HG02943 (cell line): ENCODE measurements at regions not wholly inside any gene's neighbourhood (a gene's known extent, or its start where the extent isn't known, plus 50 kb on each side); places are given as distances from the start of the nearest gene placed in this dataset.

Source experiments
- ATAC-seq: cut with Tn5 transposase; IDR thresholded peaks from one replicate; pipeline ENCODE4 v1.9.1; 2021; ENCODE audit warnings: mild to moderate bottlenecking, low read depth, moderate library complexity; ENCODE audit not compliant: unreplicated experiment

DNA sequence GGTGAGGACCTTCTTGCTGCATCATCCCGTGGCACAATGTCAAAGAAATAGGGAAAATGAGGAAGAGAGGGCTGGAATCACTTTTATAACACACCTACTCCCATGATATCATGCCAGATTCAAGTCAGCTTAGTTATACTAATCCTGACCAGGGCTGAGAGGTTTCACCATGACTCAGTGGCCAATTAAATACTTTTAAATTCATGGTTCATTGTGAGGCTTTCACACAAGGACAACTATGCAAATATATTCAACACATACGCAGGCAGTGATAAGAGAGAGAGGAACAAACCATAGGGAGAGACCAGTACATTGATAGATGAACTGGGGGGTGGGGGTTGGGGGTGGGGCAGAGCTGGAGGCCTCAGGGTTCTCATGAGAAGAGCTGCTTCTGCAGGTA, 313.1 kb downstream of the LRFN2 start:
- ATAC-seq = no peak

GRCh38 chr6:40268614-40269013, 318.6 kb downstream of the LRFN2 start:
- ATAC-seq = no peak

- no peak for ATAC-seq
Measured at GRCh38 chr6:40268166-40268565, 319.0 kb downstream of the LRFN2 start.

- no peak for ATAC-seq
Measured at GRCh38 chr6:40265615-40266014, 321.5 kb downstream of the LRFN2 start.

- no peak for ATAC-seq
Measured at GRCh38 chr6:40263970-40264369, 323.2 kb downstream of the LRFN2 start.

- no peak for ATAC-seq
Measured at GRCh38 chr6:40262363-40262762, 324.8 kb downstream of the LRFN2 start.

GRCh38 chr6:40258531-40258930, 324.3 kb upstream of the MOCS1 start:
- no peak for ATAC-seq

DNA sequence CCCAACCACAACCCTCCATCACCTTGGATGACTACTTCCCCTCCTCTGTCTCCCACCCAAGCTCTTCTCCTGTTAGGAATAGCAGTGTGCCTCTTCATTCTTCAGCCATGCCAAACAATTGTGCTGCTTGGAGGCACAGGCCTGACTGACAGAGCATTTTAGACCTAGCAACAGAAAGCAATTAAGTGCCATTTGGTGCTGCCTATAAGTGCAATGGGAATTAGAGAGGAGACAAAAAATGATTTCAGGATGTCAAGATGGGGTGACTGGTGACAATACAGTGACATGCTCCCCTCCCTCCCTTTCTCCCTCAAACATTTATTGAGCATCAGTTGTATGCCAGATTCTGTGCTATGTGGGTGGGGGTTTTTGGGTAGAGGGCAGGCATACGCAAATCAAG, 322.6 kb upstream of the MOCS1 start:
- ATAC-seq = no peak

- ATAC-seq = no peak
Measured at GRCh38 chr6:40256224-40256623, 322.0 kb upstream of the MOCS1 start.

- ATAC-seq = no peak
Measured at GRCh38 chr6:40253420-40253819, 319.2 kb upstream of the MOCS1 start.

DNA sequence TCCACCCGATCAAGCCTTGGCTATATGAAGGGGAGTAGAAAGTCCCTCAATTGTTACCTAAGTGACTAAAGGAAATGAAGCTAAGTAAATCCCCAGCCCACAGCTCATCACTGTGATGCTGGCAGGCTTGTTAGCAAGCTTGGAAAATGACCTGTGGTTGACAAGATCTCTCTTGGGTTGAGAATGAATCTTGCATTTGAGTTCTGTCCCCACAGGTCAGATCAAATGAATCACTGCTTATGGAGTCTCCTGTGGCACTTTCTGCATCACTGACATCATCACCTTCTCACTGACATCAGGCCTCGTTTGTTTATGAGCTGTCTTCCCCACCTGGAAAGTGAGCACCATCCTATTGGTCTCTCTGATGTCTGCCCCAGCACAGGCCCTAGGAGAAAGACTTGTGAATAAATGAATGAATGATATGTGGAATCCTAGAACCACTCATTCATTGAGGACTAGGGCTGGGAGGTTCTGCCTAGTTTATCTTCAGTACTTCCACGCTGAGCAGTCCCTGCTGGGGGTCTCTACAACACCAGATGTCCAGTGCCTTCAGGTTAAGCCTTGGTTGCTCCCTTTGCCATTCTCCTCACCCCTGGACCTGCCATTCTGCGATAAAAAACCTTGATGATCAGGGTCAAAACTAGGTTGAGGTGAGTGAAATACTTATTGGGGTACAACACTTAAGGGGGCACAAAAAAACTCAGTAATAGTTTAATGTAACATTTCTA, 318.4 kb upstream of the MOCS1 start:
- no peak for ATAC-seq

GRCh38 chr6:40251637-40252300, 317.5 kb upstream of the MOCS1 start:
- no peak for ATAC-seq

DNA sequence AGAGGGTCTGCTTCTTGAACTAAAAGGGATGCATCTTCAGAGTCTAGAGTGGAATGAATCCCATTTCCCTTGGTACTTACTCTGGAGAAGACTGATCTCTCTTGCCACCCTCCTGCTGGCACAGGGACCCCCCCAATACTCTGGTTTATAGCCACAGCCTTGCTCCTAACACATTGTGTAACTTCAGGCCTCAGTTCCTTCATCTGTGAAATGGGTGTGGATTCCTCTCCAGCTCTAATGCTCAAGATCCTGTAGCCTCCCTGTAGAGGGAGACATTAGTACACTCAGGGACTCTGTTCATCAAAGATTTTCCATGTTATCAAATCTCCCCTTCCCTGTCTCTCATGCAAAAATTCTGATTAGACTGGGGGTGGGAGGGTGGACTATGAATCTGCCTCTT, 315.7 kb upstream of the MOCS1 start:
- ATAC-seq = no peak

DNA sequence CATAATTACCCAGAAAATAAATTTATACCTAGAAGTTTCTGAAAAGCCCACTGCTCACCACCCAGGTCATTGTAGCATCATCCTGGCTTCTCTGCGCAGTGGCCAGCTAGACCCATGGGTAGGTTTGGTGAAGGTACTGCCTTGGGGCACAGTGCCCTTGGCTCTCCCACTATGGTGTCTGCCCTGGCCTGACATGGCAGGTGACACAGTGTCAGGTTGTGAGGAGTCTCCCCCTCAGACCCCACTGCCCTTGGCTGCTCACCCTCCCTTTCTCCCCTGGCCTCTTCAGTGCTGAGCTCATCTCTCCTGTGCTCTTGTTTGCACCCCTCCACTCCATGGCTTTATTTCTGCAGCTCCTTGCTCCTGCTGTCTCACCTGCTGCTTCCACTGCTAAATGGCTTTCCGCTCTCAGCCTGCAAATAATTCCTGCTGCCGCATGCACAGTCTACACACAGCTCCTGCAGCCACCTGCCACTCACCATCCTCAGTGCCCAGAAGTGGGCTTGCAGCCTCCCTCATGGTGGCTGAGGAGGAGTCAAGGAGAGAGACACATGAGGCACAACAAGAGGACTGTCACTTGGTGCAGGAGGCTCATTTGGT, 313.4 kb upstream of the MOCS1 start:
- ATAC-seq = no peak

GRCh38 chr6:40244699-40245098, 310.4 kb upstream of the MOCS1 start:
- ATAC-seq = no peak

GRCh38 chr6:40232698-40233097, 298.4 kb upstream of the MOCS1 start:
- ATAC-seq = no peak

GRCh38 chr6:40227735-40228134, 293.5 kb upstream of the MOCS1 start:
- ATAC-seq = no peak

GRCh38 chr6:40222354-40222753, 288.1 kb upstream of the MOCS1 start:
- no peak for ATAC-seq

GRCh38 chr6:40219799-40220198, 285.5 kb upstream of the MOCS1 start:
- ATAC-seq = no peak

DNA sequence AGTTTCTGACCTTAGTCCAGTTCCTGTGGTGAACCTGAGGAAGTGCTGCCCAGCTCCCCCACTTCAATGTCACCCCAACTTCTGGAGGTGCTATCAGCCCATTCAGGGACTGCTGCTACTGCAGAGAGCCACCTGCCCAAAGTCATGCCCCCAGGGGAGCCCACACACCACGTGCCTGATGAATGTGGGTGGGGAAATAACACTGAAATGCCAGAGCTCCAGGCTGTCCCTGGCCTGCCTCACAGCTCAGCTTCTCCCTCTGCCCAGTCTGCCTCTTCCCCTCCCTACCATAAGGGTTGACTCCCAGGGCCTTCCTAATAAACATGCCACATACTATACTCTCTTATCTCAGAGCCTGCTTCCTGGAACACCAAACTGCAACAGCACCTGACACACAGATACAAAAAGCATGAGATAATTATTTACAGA, 276.4 kb upstream of the MOCS1 start:
- ATAC-seq = no peak

DNA sequence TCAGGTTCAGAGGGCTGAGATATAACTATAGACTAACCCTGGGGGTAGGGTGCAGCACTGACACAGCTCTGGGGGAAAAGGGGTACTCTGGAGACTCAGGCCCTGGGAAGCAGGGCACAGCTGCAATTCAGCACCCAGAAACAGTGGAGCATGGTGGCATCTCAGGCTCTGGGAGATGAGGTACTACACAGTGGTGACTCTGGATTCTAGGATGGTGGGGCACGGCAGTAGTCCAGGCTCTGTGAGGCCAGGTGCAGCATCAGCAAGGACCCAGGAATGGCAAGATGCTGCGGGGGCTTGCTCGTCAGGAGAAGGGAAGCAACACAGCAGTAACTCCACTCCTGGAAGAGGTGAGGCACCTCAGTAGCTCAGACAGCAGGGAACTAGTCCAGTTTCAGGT, 271.5 kb upstream of the MOCS1 start:
- no peak for ATAC-seq

GRCh38 chr6:40205004-40205403, 270.7 kb upstream of the MOCS1 start:
- ATAC-seq = no peak
